Astrocyte of the spinal cord (primary cell): ENCODE measurements at regions not wholly inside any gene's neighbourhood (a gene's known extent, or its start where the extent isn't known, plus 50 kb on each side); places are given as distances from the start of the nearest gene placed in this dataset.

Experiments
- DNase-seq: peaks from one replicate; pipeline ENCODE4 v3.0.0; 2011; ENCODE audit warnings: low read depth, low spot score
- H3K4me3 ChIP-seq: 2 replicates; pipeline ENCODE4 v1.5.1; 2011; ENCODE audit warnings: low read depth, mild to moderate bottlenecking, low read length, moderate library complexity
- in situ Hi-C: cut with HindIII; loops from 2 replicates; pipeline ENCODE4 v1.10.0; 2017; ENCODE audit warnings: low sequenced_read_pairs
- TF ChIP-seq, protein P1 (sequence below): IDR thresholded peaks from 2 replicates; pipeline ENCODE4 v1.5.1; 2012; ENCODE audit warnings: low read depth, mild to moderate bottlenecking, low read length, inconsistent platforms

GRCh38 chr9:38200431-38200830 is 131.4 kb upstream of the SHB start:
- in situ Hi-C loops, result no loop called here
- no peak overlapping the region for H3K4me3 ChIP-seq
- TF ChIP-seq, protein P1, sequence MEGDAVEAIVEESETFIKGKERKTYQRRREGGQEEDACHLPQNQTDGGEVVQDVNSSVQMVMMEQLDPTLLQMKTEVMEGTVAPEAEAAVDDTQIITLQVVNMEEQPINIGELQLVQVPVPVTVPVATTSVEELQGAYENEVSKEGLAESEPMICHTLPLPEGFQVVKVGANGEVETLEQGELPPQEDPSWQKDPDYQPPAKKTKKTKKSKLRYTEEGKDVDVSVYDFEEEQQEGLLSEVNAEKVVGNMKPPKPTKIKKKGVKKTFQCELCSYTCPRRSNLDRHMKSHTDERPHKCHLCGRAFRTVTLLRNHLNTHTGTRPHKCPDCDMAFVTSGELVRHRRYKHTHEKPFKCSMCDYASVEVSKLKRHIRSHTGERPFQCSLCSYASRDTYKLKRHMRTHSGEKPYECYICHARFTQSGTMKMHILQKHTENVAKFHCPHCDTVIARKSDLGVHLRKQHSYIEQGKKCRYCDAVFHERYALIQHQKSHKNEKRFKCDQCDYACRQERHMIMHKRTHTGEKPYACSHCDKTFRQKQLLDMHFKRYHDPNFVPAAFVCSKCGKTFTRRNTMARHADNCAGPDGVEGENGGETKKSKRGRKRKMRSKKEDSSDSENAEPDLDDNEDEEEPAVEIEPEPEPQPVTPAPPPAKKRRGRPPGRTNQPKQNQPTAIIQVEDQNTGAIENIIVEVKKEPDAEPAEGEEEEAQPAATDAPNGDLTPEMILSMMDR, result no peak
- DNase-seq, result no peak

- in situ Hi-C loops, result no loop called here
- no peak overlapping the region for H3K4me3 ChIP-seq
- no peak for DNase-seq
- TF ChIP-seq, protein P1, result no peak
Measured at GRCh38 chr9:38198140-38198539, 129.1 kb upstream of the SHB start.

- H3K4me3 ChIP-seq, result no peak overlapping the region
- in situ Hi-C loops, result no loop called here
- TF ChIP-seq, protein P1, result no peak
- no peak for DNase-seq
Measured at GRCh38 chr9:38196714-38197113, 127.7 kb upstream of the SHB start.

- TF ChIP-seq, protein P1, result no peak
- DNase-seq, result no peak
- in situ Hi-C loops, result no loop called here
- H3K4me3 ChIP-seq, result no peak overlapping the region
Measured at GRCh38 chr9:38195737-38196161, 126.7 kb upstream of the SHB start.

GRCh38 chr9:38194870-38195269 is 125.8 kb upstream of the SHB start:
- TF ChIP-seq, protein P1, result no peak
- in situ Hi-C loops, result no loop called here
- DNase-seq, result no peak
- no peak overlapping the region for H3K4me3 ChIP-seq

DNA sequence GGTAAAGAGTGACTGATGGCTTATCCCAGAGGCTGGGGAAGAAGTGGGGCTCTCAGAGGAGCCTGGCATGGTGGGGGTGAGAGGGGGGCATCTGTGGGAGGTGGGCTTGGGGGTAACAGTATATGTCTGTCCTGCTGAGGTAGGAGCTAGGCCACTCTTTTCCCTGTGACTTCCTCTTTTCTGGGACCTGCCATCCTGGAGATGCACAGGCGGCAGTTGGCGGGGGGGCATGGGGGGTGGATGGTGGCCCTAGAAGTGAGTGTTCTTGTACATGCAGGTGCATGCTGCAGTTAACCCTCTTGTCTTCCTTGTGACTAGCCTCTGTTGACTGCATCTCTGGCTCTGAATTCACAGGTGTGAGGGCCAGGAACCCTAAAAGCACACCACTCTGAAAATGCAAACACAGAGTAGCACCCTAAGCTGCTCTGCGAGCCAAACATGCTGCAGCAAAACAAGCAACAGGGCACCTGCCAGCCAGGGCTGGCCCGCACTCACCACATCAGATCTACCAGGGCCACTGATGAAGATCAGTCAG is 123.8 kb upstream of the SHB start:
- TF ChIP-seq, protein P1, result no peak
- in situ Hi-C loops, result no loop called here
- H3K4me3 ChIP-seq, result no peak overlapping the region
- DNase-seq, result no peak
